ENCODE measurements at regions not wholly inside any gene's neighbourhood (a gene's known extent, or its start where the extent isn't known, plus 50 kb on each side); places are given as distances from the start of the nearest gene placed in this dataset.

DNA sequence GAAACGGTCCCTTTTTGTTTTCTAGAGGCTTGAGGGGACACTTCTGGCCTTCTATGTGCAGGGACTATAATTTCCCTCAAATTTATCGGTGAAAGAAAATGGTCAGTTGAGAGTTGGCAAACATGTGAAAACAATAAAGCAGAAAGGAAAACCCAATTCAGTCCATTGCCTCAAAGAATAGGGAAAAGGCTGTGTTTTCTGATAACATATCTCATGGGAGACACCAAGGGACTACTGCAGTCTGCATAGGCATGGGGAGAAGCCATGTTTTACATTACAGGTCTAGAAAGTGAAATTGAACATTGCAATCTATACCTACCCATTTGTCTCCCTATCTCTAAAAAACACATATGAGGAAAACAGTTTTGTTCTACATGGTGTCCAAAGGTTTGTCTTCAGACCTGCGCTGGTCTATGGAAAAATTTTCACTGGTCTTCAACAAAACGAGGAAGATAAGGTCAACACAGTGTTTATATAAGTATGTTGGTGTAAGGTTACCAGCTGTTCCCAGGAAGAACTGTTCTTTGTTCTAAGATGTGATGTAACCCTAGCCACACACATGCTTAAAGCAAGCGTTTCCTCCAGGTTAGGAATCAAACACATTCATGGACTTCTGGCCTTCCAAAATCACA, 179.7 kb downstream of the MREG start (continued):
- TF ChIP-seq NFXL1 (CRISPR knock-in tag; IDR thresholded peaks at IDR 0.05) (peak; percentile 68; the same call in 1 of the 2 replicates), ZNF766 (CRISPR knock-in tag; conservative IDR thresholded peaks at IDR 0.05) (peak; percentile 51; the same call in 1 of the 2 replicates), LEF1 (IDR thresholded peaks at IDR 0.05) (peak; percentile 39; the same call in 1 of the 2 replicates), C11orf30 (IDR thresholded peaks at IDR 0.05; ENCODE audit: low read depth) (no peak), SMARCA4 (IDR thresholded peaks at IDR 0.05) (0 out of 2 replicates have a peak, but pooled peaks have one; percentile 30), CTBP1 (IDR thresholded peaks at IDR 0.05; ENCODE audit: borderline replicate concordance) (no peak), ATF7 (IDR thresholded peaks at IDR 0.05) (peak; percentile 53; the same call in 1 of the 2 replicates), ZNF311 (CRISPR knock-in tag; IDR thresholded peaks at IDR 0.05) (peak; percentile 76), ZNF253 (CRISPR knock-in tag; conservative IDR thresholded peaks at IDR 0.05) (no peak), ZNF408 (CRISPR knock-in tag; IDR thresholded peaks at IDR 0.05; ENCODE audit: low read depth) (no peak), CBX2 (IDR thresholded peaks at IDR 0.05; ENCODE audit: insufficient read depth, low read length, poor library complexity, severe bottlenecking) (no peak), JUND (IDR thresholded peaks at IDR 0.05; ENCODE audit: borderline replicate concordance, low read depth, low read length) (0 out of 2 replicates have a peak, but pooled peaks have one; percentile 32), JUND (tag; IDR thresholded peaks at IDR 0.05; ENCODE audit: borderline replicate concordance, low read depth, low read length) (peak; percentile 62; the same call in 1 of the 3 replicates), TEAD1 (CRISPR knock-in tag; IDR thresholded peaks at IDR 0.05) (no peak), NFE2 (IDR thresholded peaks at IDR 0.05; ENCODE audit: low read depth) (no peak), DDX20 (tag; IDR thresholded peaks at IDR 0.05; ENCODE audit: low read depth) (no peak), U2AF1 (optimal IDR thresholded peaks at IDR 0.05; ENCODE audit: low read depth, low read length) (no peak)
- TF ChIP-seq, protein P1, sequence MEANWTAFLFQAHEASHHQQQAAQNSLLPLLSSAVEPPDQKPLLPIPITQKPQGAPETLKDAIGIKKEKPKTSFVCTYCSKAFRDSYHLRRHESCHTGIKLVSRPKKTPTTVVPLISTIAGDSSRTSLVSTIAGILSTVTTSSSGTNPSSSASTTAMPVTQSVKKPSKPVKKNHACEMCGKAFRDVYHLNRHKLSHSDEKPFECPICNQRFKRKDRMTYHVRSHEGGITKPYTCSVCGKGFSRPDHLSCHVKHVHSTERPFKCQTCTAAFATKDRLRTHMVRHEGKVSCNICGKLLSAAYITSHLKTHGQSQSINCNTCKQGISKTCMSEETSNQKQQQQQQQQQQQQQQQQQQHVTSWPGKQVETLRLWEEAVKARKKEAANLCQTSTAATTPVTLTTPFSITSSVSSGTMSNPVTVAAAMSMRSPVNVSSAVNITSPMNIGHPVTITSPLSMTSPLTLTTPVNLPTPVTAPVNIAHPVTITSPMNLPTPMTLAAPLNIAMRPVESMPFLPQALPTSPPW (CRISPR knock-in tag; IDR thresholded peaks at IDR 0.05): no peak
- TF ChIP-seq, protein P2, sequence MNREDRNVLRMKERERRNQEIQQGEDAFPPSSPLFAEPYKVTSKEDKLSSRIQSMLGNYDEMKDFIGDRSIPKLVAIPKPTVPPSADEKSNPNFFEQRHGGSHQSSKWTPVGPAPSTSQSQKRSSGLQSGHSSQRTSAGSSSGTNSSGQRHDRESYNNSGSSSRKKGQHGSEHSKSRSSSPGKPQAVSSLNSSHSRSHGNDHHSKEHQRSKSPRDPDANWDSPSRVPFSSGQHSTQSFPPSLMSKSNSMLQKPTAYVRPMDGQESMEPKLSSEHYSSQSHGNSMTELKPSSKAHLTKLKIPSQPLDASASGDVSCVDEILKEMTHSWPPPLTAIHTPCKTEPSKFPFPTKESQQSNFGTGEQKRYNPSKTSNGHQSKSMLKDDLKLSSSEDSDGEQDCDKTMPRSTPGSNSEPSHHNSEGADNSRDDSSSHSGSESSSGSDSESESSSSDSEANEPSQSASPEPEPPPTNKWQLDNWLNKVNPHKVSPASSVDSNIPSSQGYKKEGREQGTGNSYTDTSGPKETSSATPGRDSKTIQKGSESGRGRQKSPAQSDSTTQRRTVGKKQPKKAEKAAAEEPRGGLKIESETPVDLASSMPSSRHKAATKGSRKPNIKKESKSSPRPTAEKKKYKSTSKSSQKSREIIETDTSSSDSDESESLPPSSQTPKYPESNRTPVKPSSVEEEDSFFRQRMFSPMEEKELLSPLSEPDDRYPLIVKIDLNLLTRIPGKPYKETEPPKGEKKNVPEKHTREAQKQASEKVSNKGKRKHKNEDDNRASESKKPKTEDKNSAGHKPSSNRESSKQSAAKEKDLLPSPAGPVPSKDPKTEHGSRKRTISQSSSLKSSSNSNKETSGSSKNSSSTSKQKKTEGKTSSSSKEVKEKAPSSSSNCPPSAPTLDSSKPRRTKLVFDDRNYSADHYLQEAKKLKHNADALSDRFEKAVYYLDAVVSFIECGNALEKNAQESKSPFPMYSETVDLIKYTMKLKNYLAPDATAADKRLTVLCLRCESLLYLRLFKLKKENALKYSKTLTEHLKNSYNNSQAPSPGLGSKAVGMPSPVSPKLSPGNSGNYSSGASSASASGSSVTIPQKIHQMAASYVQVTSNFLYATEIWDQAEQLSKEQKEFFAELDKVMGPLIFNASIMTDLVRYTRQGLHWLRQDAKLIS (CRISPR knock-in tag; IDR thresholded peaks at IDR 0.05): no peak
- TF ChIP-seq, protein P3, sequence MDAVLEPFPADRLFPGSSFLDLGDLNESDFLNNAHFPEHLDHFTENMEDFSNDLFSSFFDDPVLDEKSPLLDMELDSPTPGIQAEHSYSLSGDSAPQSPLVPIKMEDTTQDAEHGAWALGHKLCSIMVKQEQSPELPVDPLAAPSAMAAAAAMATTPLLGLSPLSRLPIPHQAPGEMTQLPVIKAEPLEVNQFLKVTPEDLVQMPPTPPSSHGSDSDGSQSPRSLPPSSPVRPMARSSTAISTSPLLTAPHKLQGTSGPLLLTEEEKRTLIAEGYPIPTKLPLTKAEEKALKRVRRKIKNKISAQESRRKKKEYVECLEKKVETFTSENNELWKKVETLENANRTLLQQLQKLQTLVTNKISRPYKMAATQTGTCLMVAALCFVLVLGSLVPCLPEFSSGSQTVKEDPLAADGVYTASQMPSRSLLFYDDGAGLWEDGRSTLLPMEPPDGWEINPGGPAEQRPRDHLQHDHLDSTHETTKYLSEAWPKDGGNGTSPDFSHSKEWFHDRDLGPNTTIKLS (IDR thresholded peaks at IDR 0.05; ENCODE audit: borderline replicate concordance, low read depth): no peak
